ENCODE measurements at regions not wholly inside any gene's neighbourhood (a gene's known extent, or its start where the extent isn't known, plus 50 kb on each side); places are given as distances from the start of the nearest gene placed in this dataset.

DNA sequence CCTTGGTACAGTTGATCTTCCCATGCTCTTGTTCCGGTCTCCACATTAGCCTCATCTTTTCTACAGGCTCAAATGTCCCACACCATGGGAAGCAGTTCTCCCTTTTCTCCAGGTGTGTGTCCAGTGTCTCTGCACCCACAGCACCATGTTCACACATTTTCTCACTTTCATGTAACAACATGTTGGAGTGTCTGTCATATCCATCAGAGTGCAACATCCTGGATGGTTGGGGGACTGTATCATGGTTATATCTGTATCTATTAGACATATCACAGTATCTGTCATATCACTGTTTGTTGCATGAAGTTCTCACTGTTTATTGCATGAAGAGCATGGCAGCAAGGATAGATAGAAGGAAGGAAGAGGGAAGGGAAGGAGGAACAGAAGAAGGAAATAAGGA, 635.6 kb downstream of the EPM2A start:
- TF ChIP-seq HDAC6 (IDR thresholded peaks at IDR 0.05; ENCODE audit: low read depth, low read length): no peak
- TF ChIP-seq GABPA (IDR thresholded peaks at IDR 0.05; ENCODE audit: borderline replicate concordance, insufficient read depth, low read length): no peak
- no peak for TF ChIP-seq POLR2A (IDR thresholded peaks at IDR 0.05; ENCODE audit: control extremely low read depth in 1 of 2, low read depth in 2 of 2, low read length in 2 of 2)
- TF ChIP-seq CTCF (IDR thresholded peaks at IDR 0.05; ENCODE audit: control extremely low read depth in 1 of 3, insufficient read depth in 1 of 3, low read depth in 1 of 3, low read length in 3 of 3): no peak
- no peak for TF ChIP-seq NRF1 (IDR thresholded peaks at IDR 0.05; ENCODE audit: low read depth, low read length)
- no peak for TF ChIP-seq SIN3A (conservative IDR thresholded peaks at IDR 0.05 in 1 of 2, IDR thresholded peaks at IDR 0.05 in 1 of 2; ENCODE audit: low read depth in 1 of 2, low read length in 2 of 2)
- TF ChIP-seq EP300 (IDR thresholded peaks at IDR 0.05; ENCODE audit: borderline replicate concordance in 1 of 2, low read depth in 2 of 2, low read length in 2 of 2): no peak
- TF ChIP-seq POLR2AphosphoS5 (IDR thresholded peaks at IDR 0.05; ENCODE audit: low read depth, low read length): no peak
- TF ChIP-seq, protein P1, sequence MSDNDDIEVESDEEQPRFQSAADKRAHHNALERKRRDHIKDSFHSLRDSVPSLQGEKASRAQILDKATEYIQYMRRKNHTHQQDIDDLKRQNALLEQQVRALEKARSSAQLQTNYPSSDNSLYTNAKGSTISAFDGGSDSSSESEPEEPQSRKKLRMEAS (IDR thresholded peaks at IDR 0.05): no peak

Measured in H1 (cell line).